Femur (tissue), 1 donor: ENCODE measurements at regions not wholly inside any gene's neighbourhood (a gene's known extent, or its start where the extent isn't known, plus 50 kb on each side); places are given as distances from the start of the nearest gene placed in this dataset.
"Not testable (repeated sequence)": the region's sequence is repeated elsewhere in the genome, so short reads cannot be mapped to it uniquely, and the experiment has no call there.

Experiments used
- DNase-seq: peaks from one replicate; pipeline ENCODE4 v3.0.0-alpha.2; 2017

GRCh38 chr6:56798163-56798562 lies 155.5 kb upstream of the DST start:
- no peak for DNase-seq

- no peak for DNase-seq
These were observed 153.5 kb upstream of the DST start for GRCh38 chr6:56796196-56796532.

- DNase-seq = no peak
These were observed 152.9 kb upstream of the DST start for GRCh38 chr6:56795466-56796195.

GRCh38 chr6:56794421-56794820 lies 151.7 kb upstream of the DST start:
- no peak for DNase-seq

- DNase-seq = no peak
These were observed 151.2 kb upstream of the DST start for GRCh38 chr6:56793938-56794337.

GRCh38 chr6:56790414-56790813 lies 147.7 kb upstream of the DST start:
- no peak for DNase-seq

GRCh38 chr6:56789879-56790278 lies 147.2 kb upstream of the DST start:
- DNase-seq = no peak

GRCh38 chr6:56789342-56789741 lies 146.7 kb upstream of the DST start:
- no peak for DNase-seq

- DNase-seq = no peak
These were observed 144.5 kb upstream of the DST start for GRCh38 chr6:56787209-56787608.

- DNase-seq = no peak
These were observed 143.6 kb upstream of the DST start for GRCh38 chr6:56786256-56786655.

GRCh38 chr6:56785536-56785935 lies 142.8 kb upstream of the DST start:
- DNase-seq = not testable (repeated sequence)

- DNase-seq = not testable (repeated sequence)
These were observed 137.4 kb upstream of the DST start for GRCh38 chr6:56780109-56780508.

- not testable (repeated sequence) for DNase-seq
These were observed 135.8 kb upstream of the DST start for GRCh38 chr6:56778503-56778902.

- no peak for DNase-seq
These were observed 132.9 kb upstream of the DST start for GRCh38 chr6:56775498-56776166.

- peak; percentile 43 for DNase-seq
These were observed 130.1 kb upstream of the DST start for GRCh38 chr6:56772737-56773184.

GRCh38 chr6:56771929-56772607 lies 129.4 kb upstream of the DST start:
- DNase-seq = no peak

GRCh38 chr6:56771189-56771588 lies 128.5 kb upstream of the DST start:
- no peak for DNase-seq

- DNase-seq = no peak
These were observed 127.4 kb upstream of the DST start for GRCh38 chr6:56770011-56770520.

- DNase-seq = no peak
These were observed 125.3 kb upstream of the DST start for GRCh38 chr6:56767892-56768531.

- no peak for DNase-seq
These were observed 124.7 kb upstream of the DST start for GRCh38 chr6:56767435-56767834.

- DNase-seq = no peak
These were observed 124.1 kb upstream of the DST start for GRCh38 chr6:56766806-56767178.

GRCh38 chr6:56766139-56766805 lies 123.6 kb upstream of the DST start:
- DNase-seq = no peak

GRCh38 chr6:56765494-56765893 lies 122.8 kb upstream of the DST start:
- DNase-seq = no peak
